ENCODE measurements at regions not wholly inside any gene's neighbourhood (a gene's known extent, or its start where the extent isn't known, plus 50 kb on each side); places are given as distances from the start of the nearest gene placed in this dataset.

GRCh38 chr4:178809921-178810320 is 1367.7 kb upstream of the AGA start:
- Histone ChIP-seq H3K27ac (ENCODE audit: poor library complexity, severe bottlenecking) (no peak overlapping the region), H3K9me3 (ENCODE audit: severe bottlenecking) (no peaks in the 10 kb centered on the region), H3K4me3 (ENCODE audit: severe bottlenecking) (no peak overlapping the region), H3K27me3 (ENCODE audit: insufficient read depth, poor library complexity, severe bottlenecking) (no peaks in the 10 kb centered on the region), H3K36me3 (ENCODE audit: low read depth) (no peaks in the 10 kb centered on the region), H3K4me1 (ENCODE audit: insufficient read depth, poor library complexity, severe bottlenecking) (no peaks in the 10 kb centered on the region)
- no peak for DNase-seq (ENCODE audit: low spot score)
- no peak for ATAC-seq (ENCODE audit: low read depth)
- no peak for TF ChIP-seq CTCF (IDR thresholded peaks at IDR 0.05; ENCODE audit: poor library complexity, severe bottlenecking)

- ATAC-seq (ENCODE audit: low read depth) (no peak), DNase-seq (ENCODE audit: low spot score) (no peak)
- no peak for TF ChIP-seq CTCF (IDR thresholded peaks at IDR 0.05; ENCODE audit: poor library complexity, severe bottlenecking)
- H3K27me3 ChIP-seq (ENCODE audit: insufficient read depth, poor library complexity, severe bottlenecking): no peaks in the 10 kb centered on the region
- H3K36me3 ChIP-seq (ENCODE audit: low read depth): no peaks in the 10 kb centered on the region
- H3K4me3 ChIP-seq (ENCODE audit: severe bottlenecking): no peak overlapping the region
- H3K27ac ChIP-seq (ENCODE audit: poor library complexity, severe bottlenecking): no peak overlapping the region
- no peaks in the 10 kb centered on the region for H3K4me1 ChIP-seq (ENCODE audit: insufficient read depth, poor library complexity, severe bottlenecking)
- no peaks in the 10 kb centered on the region for H3K9me3 ChIP-seq (ENCODE audit: severe bottlenecking)
Observed at GRCh38 chr4:178811356-178811755, 1369.1 kb upstream of the AGA start.

GRCh38 chr4:178812866-178813265 is 1370.6 kb upstream of the AGA start:
- Histone ChIP-seq H3K4me3 (ENCODE audit: severe bottlenecking) (no peak overlapping the region), H3K27ac (ENCODE audit: poor library complexity, severe bottlenecking) (no peak overlapping the region), H3K36me3 (ENCODE audit: low read depth) (no peaks in the 10 kb centered on the region), H3K9me3 (ENCODE audit: severe bottlenecking) (no peaks in the 10 kb centered on the region), H3K27me3 (ENCODE audit: insufficient read depth, poor library complexity, severe bottlenecking) (no peaks in the 10 kb centered on the region), H3K4me1 (ENCODE audit: insufficient read depth, poor library complexity, severe bottlenecking) (no peaks in the 10 kb centered on the region)
- no peak for TF ChIP-seq CTCF (IDR thresholded peaks at IDR 0.05; ENCODE audit: poor library complexity, severe bottlenecking)
- ATAC-seq (ENCODE audit: low read depth) (no peak), DNase-seq (ENCODE audit: low spot score) (no peak)

GRCh38 chr4:178814908-178815307 is 1372.7 kb upstream of the AGA start:
- Histone ChIP-seq H3K9me3 (ENCODE audit: severe bottlenecking) (no peaks in the 10 kb centered on the region), H3K27ac (ENCODE audit: poor library complexity, severe bottlenecking) (no peak overlapping the region), H3K4me1 (ENCODE audit: insufficient read depth, poor library complexity, severe bottlenecking) (no peaks in the 10 kb centered on the region), H3K36me3 (ENCODE audit: low read depth) (no peaks in the 10 kb centered on the region), H3K27me3 (ENCODE audit: insufficient read depth, poor library complexity, severe bottlenecking) (no peaks in the 10 kb centered on the region), H3K4me3 (ENCODE audit: severe bottlenecking) (no peak overlapping the region)
- ATAC-seq (ENCODE audit: low read depth): no peak
- DNase-seq (ENCODE audit: low spot score): no peak
- TF ChIP-seq CTCF (IDR thresholded peaks at IDR 0.05; ENCODE audit: poor library complexity, severe bottlenecking): no peak

GRCh38 chr4:178823673-178824295 is 1381.5 kb upstream of the AGA start:
- ATAC-seq (ENCODE audit: low read depth) (no peak), DNase-seq (ENCODE audit: low spot score) (no peak)
- Histone ChIP-seq H3K9me3 (ENCODE audit: severe bottlenecking) (no peaks in the 10 kb centered on the region), H3K4me3 (ENCODE audit: severe bottlenecking) (no peak overlapping the region), H3K27ac (ENCODE audit: poor library complexity, severe bottlenecking) (no peak overlapping the region), H3K36me3 (ENCODE audit: low read depth) (no peaks in the 10 kb centered on the region), H3K27me3 (ENCODE audit: insufficient read depth, poor library complexity, severe bottlenecking) (no peaks in the 10 kb centered on the region), H3K4me1 (ENCODE audit: insufficient read depth, poor library complexity, severe bottlenecking) (peaks cover 2% of the 10 kb centered on the region)
- TF ChIP-seq CTCF (IDR thresholded peaks at IDR 0.05; ENCODE audit: poor library complexity, severe bottlenecking): no peak

Measured in RWPE2 (cell line).